BJ (cell line): ENCODE measurements at regions not wholly inside any gene's neighbourhood (a gene's known extent, or its start where the extent isn't known, plus 50 kb on each side); places are given as distances from the start of the nearest gene placed in this dataset.

Source experiments
- CTCF ChIA-PET: fragments of 350-600 bp; formaldehyde crosslinking; extraction: SDS; loops from one replicate; lab custom pipeline; 2021; ENCODE audit warnings: antibody characterized with exemption, inconsistent platforms; lab: Yijun Ruan, JAX
- POLR2A ChIA-PET: fragments of 300-600 bp; sonication (Branson Sonifier 250); formaldehyde crosslinking; extraction: SDS; loops from one replicate; lab custom pipeline; 2021; ENCODE audit warnings: antibody characterized with exemption; lab: Charles Lee
- DNase-seq: peaks from one replicate; pipeline ENCODE4 v3.0.0-alpha.2; 2011; ENCODE audit warnings: low read depth
- H3K27me3 ChIP-seq: 2 replicates; pipeline ENCODE4 v1.6.0; 2011; ENCODE audit warnings: low read length; ENCODE audit not compliant: control insufficient read depth, insufficient read depth
- H3K36me3 ChIP-seq: 2 replicates; pipeline ENCODE4 v1.5.1; 2011; ENCODE audit warnings: low read length; ENCODE audit not compliant: control insufficient read depth, insufficient read depth
- H3K4me3 ChIP-seq: 2 replicates; pipeline ENCODE4 v1.5.1; 2011; ENCODE audit warnings: low read depth, mild to moderate bottlenecking, control low read depth, low read length
- CTCF ChIP-seq: IDR thresholded peaks from 2 replicates; pipeline ENCODE4 v1.5.1; 2011; ENCODE audit warnings: low read depth, mild to moderate bottlenecking, control low read depth, inconsistent platforms, low read length, moderate library complexity; ENCODE audit not compliant: insufficient read depth

GRCh38 chr5:104186510-104186909 lies 623.9 kb upstream of the NUDT12 start:
- no peak overlapping the region for H3K4me3 ChIP-seq
- CTCF ChIA-PET, result no interaction called here
- H3K27me3 ChIP-seq, result no peaks in the 10 kb centered on the region
- TF ChIP-seq CTCF, result no peak
- POLR2A ChIA-PET, result no interaction called here
- H3K36me3 ChIP-seq, result no peaks in the 10 kb centered on the region
- no peak for DNase-seq

GRCh38 chr5:104186100-104186499 lies 623.5 kb upstream of the NUDT12 start:
- Histone ChIP-seq H3K27me3 (no peaks in the 10 kb centered on the region), H3K4me3 (no peak overlapping the region), H3K36me3 (no peaks in the 10 kb centered on the region)
- CTCF ChIA-PET, result no interaction called here
- DNase-seq, result no peak
- no peak for TF ChIP-seq CTCF
- POLR2A ChIA-PET, result no interaction called here

DNA sequence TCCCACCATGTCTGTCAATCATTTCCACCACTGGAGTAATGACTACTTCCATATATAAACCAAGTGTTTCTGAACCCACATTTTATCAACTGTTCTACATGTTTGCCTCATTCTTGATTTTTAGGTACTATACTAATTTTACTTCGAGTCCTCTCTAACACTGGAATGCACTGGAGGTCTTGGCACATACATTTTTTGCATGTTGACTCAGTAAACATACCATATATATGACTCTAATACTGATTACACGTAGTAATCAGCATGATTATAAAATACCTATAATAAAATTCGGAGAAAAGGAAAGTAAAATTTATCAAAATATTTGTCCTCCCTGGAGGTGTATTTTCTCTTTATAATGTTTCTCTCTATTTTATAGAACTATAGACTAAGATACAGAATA lies 621.7 kb upstream of the NUDT12 start:
- Histone ChIP-seq H3K36me3 (no peaks in the 10 kb centered on the region), H3K27me3 (no peaks in the 10 kb centered on the region), H3K4me3 (no peak overlapping the region)
- DNase-seq, result no peak
- TF ChIP-seq CTCF, result no peak
- POLR2A ChIA-PET, result no interaction called here
- CTCF ChIA-PET, result no interaction called here

GRCh38 chr5:104178829-104179456 lies 616.4 kb upstream of the NUDT12 start:
- TF ChIP-seq CTCF, result peak; percentile 50
- CTCF ChIA-PET, result interaction anchor here (0.6 to 4.8 kb wide), 12 partner anchors 9 to 597 kb away, joined by 3 to 45 read pairs (median 4); no protein-coding TSS in a partner anchor

DNA sequence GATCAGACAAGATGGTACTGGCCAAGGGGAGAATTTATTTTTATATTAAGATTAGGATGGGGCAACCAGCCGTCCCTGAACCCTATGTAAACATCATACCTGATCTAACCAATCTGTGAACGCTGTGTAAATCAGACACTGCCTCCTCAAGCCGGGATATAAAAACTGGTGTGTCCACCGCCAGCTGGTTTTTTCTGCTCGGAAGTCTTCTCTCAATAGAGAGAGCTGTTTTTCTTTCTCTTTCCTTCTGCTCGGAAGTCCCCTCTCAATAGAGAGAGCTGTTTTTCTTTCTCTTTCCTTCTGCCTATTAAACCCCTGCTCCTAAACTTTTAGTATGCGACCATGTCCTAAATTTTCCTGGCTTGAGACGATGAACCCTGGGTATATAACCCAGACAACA lies 615.5 kb upstream of the NUDT12 start:
- no peak for DNase-seq
- Histone ChIP-seq H3K27me3 (no peaks in the 10 kb centered on the region), H3K4me3 (no peak overlapping the region), H3K36me3 (no peaks in the 10 kb centered on the region)
- no peak for TF ChIP-seq CTCF
- ChIA-PET POLR2A (no interaction called here), CTCF (interaction anchor here (1.0 to 4.8 kb wide), 4 partner anchors 254 to 596 kb away, joined by 3 to 45 read pairs (median 27); no protein-coding TSS in a partner anchor)

More at GRCh38 chr5:104178829-104179456, 616.4 kb upstream of the NUDT12 start:
- DNase-seq, result no peak
- no peaks in the 10 kb centered on the region for H3K36me3 ChIP-seq
- no peak overlapping the region for H3K4me3 ChIP-seq
- POLR2A ChIA-PET, result no interaction called here
- H3K27me3 ChIP-seq, result no peaks in the 10 kb centered on the region
